GM12878 (cell line): ENCODE measurements at regions not wholly inside any gene's neighbourhood (a gene's known extent, or its start where the extent isn't known, plus 50 kb on each side); places are given as distances from the start of the nearest gene placed in this dataset.

Source experiments
- ATAC-seq: fragments of 200-7000 bp; cut with Tn5 transposase; 3 replicates; pipeline ENCODE4 v1.9.1; 2020; ENCODE audit warnings: mild to moderate bottlenecking, moderate library complexity
- BruUV-seq: library from RNA; stranded (reverse); fragments of 400-500 nt; replicated peaks from 2 replicates; lab custom pipeline; 2021; lab: Mats Ljungman, UMichigan
- CTCF ChIA-PET: fragments of 300-600 bp; sonication (Branson Sonifier 250); formaldehyde crosslinking; extraction: SDS; loops from one replicate; lab custom pipeline; 2021; ENCODE audit warnings: inconsistent platforms; lab: Yijun Ruan, JAX
- POLR2A ChIA-PET: fragments of 350-600 bp; formaldehyde crosslinking; extraction: SDS; loops from one replicate; lab custom pipeline; 2021; ENCODE audit warnings: inconsistent platforms; lab: Charles Lee
- RAD21 ChIA-PET: fragments of 300-600 bp; sonication (Branson Sonifier 250); formaldehyde crosslinking; loops from one replicate; lab custom pipeline; 2023; ENCODE audit warnings: antibody characterized with exemption; ENCODE audit not compliant: unreplicated experiment; lab: Charles Lee
- SMC1A ChIA-PET: fragments of 300-600 bp; sonication (Branson Sonifier 250); formaldehyde crosslinking; loops from one replicate; lab custom pipeline; 2023; ENCODE audit not compliant: unreplicated experiment, uncharacterized antibody; lab: Charles Lee
- DNase-seq: peaks from one replicate; pipeline ENCODE4 v3.0.0-alpha.2; 2011; ENCODE audit warnings: low read depth, low spot score
- FAIRE-seq: peaks from 3 replicates; lab custom pipeline; 2011; peaks lifted over from hg19 to GRCh38; lab: Jason Lieb, UNC
- H2AFZ ChIP-seq: 2 replicates; pipeline ENCODE4 v1.6.0; 2011; ENCODE audit warnings: low read depth, low read length, control low read depth; ENCODE audit not compliant: control insufficient read depth
- H3K27ac ChIP-seq: 2 replicates; pipeline ENCODE4 v1.5.1; 2011; ENCODE audit warnings: control low read depth; ENCODE audit not compliant: control insufficient read depth, insufficient read depth
- H3K27me3 ChIP-seq, 2 experiments: replicated peaks in 1 of 2; 2 replicates each; pipeline versions ENCODE4 v1.6.0 to v1.6.1; 2011; ENCODE audit warnings: low read length in 1 of 2; ENCODE audit not compliant: control insufficient read depth in 2 of 2, insufficient read depth in 2 of 2
- H3K36me3 ChIP-seq, 2 experiments: 2 replicates each; pipeline ENCODE4 v1.5.1; 2011; ENCODE audit warnings: low read length in 1 of 2; ENCODE audit not compliant: control insufficient read depth in 2 of 2, insufficient read depth in 2 of 2
- H3K4me1 ChIP-seq: 2 replicates; pipeline ENCODE4 v1.6.1; 2011; ENCODE audit warnings: mild to moderate bottlenecking, low read length, moderate library complexity, mixed read lengths; ENCODE audit not compliant: control insufficient read depth, insufficient read depth
- H3K4me2 ChIP-seq: 2 replicates; pipeline ENCODE4 v1.6.0; 2011; ENCODE audit warnings: control low read depth; ENCODE audit not compliant: control insufficient read depth, insufficient read depth
- H3K4me3 ChIP-seq: fragments of 200-600 bp; sonication (generic); 2 replicates; pipeline ENCODE4 v1.5.1; 2016
- H3K79me2 ChIP-seq: 2 replicates; pipeline ENCODE4 v1.6.0; 2011; ENCODE audit warnings: low read length; ENCODE audit not compliant: control insufficient read depth, insufficient read depth
- H3K9ac ChIP-seq: 2 replicates; pipeline ENCODE4 v1.8.0; 2011; ENCODE audit warnings: low read length, control low read depth, mixed read lengths; ENCODE audit not compliant: control insufficient read depth, insufficient read depth
- H3K9me3 ChIP-seq: replicated peaks from 3 replicates; pipeline ENCODE4 v1.5.1; 2011; ENCODE audit warnings: mild to moderate bottlenecking, low read length; ENCODE audit not compliant: control insufficient read depth, insufficient read depth
- H4K20me1 ChIP-seq: 2 replicates; pipeline ENCODE4 v1.6.0; 2011; ENCODE audit not compliant: control insufficient read depth, insufficient read depth
- EP300 ChIP-seq, 2 experiments: fragments of 150-350 bp in 1 of 2; IDR thresholded peaks; 2 replicates each; pipeline ENCODE4 v1.6.1; 2011 to 2012; ENCODE audit warnings: low read depth in 2 of 2, low read length in 2 of 2, borderline replicate concordance in 1 of 2, improper control_type of control experiment in 1 of 2, inconsistent platforms in 1 of 2; ENCODE audit not compliant: control insufficient read depth in 1 of 2
- IKZF1 ChIP-seq: fragments of 450-650 bp; conservative IDR thresholded peaks from 2 replicates; pipeline ENCODE4 v1.6.1; 2017; ENCODE audit warnings: antibody characterized with exemption, mild to moderate bottlenecking
- MEF2B ChIP-seq: fragments of 450-650 bp; IDR thresholded peaks from 2 replicates; pipeline ENCODE4 v1.6.1; 2018; ENCODE audit warnings: mild to moderate bottlenecking, moderate library complexity; ENCODE audit not compliant: partially characterized antibody, poor library complexity, severe bottlenecking
- SIN3A ChIP-seq: IDR thresholded peaks from 2 replicates; pipeline ENCODE4 v1.6.1; 2012; ENCODE audit warnings: low read depth, low read length, improper control_type of control experiment
- ZBED1 ChIP-seq: IDR thresholded peaks from 2 replicates; pipeline ENCODE4 v1.6.1; 2016; ENCODE audit warnings: borderline replicate concordance
- WGBS: methylation state at CpG from one replicate; pipeline ENCODE4 v1.1.6; 2016; ENCODE audit warnings: low lambda C conversion rate; ENCODE audit not compliant: insufficient replicate concordance, insufficient coverage; ENCODE audit errors: missing lambda C conversion rate; 5-methylcytosine and 5-hydroxymethylcytosine counted together
- in situ Hi-C: fragments of 300-500 bp; cut with MboI; formaldehyde crosslinking; loops from 9 replicates; pipeline ENCODE4 v1.14.3; 2018; ENCODE audit warnings: mixed read lengths
- intact Hi-C: fragments of 100-400 bp; cut with micrococcal nuclease; formaldehyde crosslinking; loops from one replicate; pipeline ENCODE4 v1.14.2; 2022; ENCODE audit not compliant: unreplicated experiment
- TF ChIP-seq, protein P1 (sequence below): fragments of 450-650 bp; IDR thresholded peaks from 2 replicates; pipeline ENCODE4 v1.6.1; 2016; ENCODE audit warnings: mild to moderate bottlenecking
- TF ChIP-seq, protein P2 (sequence below): fragments of 450-650 bp; formaldehyde crosslinking; IDR thresholded peaks from 2 replicates; pipeline ENCODE4 v1.5.0; 2022; ENCODE audit warnings: mild to moderate bottlenecking, missing genetic modification characterization
- TF ChIP-seq, protein P3 (sequence below): fragments of 450-650 bp; IDR thresholded peaks from 2 replicates; pipeline ENCODE4 v1.6.1; 2017; ENCODE audit warnings: low read depth, mild to moderate bottlenecking, moderate library complexity
- TF ChIP-seq, protein P4 (sequence below): fragments of 450-650 bp; IDR thresholded peaks from 2 replicates; pipeline ENCODE4 v1.6.1; 2017; ENCODE audit warnings: mild to moderate bottlenecking
- TF ChIP-seq, protein P5 (sequence below): IDR thresholded peaks from 2 replicates; pipeline ENCODE4 v1.6.1; 2012; ENCODE audit warnings: low read length, inconsistent platforms
- TF ChIP-seq, protein P6 (sequence below): fragments of 450-650 bp; IDR thresholded peaks from 2 replicates; pipeline ENCODE4 v1.6.1; 2014; ENCODE audit warnings: mild to moderate bottlenecking

DNA sequence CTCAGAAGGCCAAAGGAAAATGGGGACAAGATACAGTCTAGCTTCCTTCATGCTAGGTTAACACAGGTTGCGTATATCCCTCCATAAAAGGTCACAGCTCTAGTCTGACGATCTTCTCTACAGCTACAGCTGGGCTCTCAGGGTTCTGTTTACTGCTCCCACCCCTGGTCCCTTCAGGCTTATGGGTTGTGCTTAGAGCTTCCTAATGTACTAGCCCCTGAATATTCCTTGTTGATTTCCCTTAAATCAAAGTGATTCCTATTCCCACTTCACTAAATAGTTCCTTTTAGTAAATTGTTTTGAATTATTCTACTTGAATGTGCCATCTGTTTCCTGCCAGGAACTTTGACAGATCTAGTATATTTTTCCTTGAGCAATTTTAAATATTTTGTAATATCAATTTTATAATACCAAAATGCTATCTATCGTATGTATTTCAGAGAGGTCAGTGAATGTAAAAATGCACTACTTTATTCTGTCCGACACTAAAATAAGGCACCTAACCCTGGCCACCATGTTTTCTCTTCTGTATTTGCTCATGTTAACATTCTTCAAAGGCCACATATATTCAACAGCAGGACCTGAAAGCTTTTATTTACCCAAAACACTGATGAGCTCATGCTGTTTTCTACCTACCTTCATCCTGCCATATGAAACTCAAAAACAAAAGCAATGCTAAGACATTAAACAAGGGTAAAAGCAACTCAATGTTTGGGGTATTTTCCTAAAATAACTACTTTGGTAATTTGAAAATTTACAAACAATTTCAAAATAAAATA, 92.8 kb upstream of the TGFBR2 start:
- Histone ChIP-seq H2AFZ (no peak overlapping the region), H3K27me3 (no peaks in the 10 kb centered on the region; a peak in 1 of 4 replicates), H3K4me1 (no peaks in the 10 kb centered on the region), H3K4me2 (no peak overlapping the region), H3K79me2 (no peaks in the 10 kb centered on the region), H3K9ac (no peak overlapping the region), H3K36me3 (no peaks in the 10 kb centered on the region), H4K20me1 (no peaks in the 10 kb centered on the region), H3K27ac (no peak overlapping the region), H3K9me3 (no peaks in the 10 kb centered on the region), H3K4me3 (no peak overlapping the region)
- 74% methylated on average over 4 of the region's 4 CpGs for WGBS
- ChIA-PET POLR2A (no interaction called here), SMC1A (interaction anchor here (1.8 kb wide), 1 partner anchor 180 kb away, joined by 4 read pairs; no protein-coding TSS in a partner anchor), CTCF (no interaction called here), RAD21 (no interaction called here)
- in situ Hi-C loops: no loop called here
- intact Hi-C loops: no loop called here
- no peak for DNase-seq
- no TSS peak for BruUV-seq
- no peak for FAIRE-seq
- no peak for ATAC-seq
- TF ChIP-seq, protein P1, sequence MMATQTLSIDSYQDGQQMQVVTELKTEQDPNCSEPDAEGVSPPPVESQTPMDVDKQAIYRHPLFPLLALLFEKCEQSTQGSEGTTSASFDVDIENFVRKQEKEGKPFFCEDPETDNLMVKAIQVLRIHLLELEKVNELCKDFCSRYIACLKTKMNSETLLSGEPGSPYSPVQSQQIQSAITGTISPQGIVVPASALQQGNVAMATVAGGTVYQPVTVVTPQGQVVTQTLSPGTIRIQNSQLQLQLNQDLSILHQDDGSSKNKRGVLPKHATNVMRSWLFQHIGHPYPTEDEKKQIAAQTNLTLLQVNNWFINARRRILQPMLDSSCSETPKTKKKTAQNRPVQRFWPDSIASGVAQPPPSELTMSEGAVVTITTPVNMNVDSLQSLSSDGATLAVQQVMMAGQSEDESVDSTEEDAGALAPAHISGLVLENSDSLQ: no peak
- TF ChIP-seq MEF2B: no peak
- no peak for TF ChIP-seq SIN3A
- TF ChIP-seq, protein P2, sequence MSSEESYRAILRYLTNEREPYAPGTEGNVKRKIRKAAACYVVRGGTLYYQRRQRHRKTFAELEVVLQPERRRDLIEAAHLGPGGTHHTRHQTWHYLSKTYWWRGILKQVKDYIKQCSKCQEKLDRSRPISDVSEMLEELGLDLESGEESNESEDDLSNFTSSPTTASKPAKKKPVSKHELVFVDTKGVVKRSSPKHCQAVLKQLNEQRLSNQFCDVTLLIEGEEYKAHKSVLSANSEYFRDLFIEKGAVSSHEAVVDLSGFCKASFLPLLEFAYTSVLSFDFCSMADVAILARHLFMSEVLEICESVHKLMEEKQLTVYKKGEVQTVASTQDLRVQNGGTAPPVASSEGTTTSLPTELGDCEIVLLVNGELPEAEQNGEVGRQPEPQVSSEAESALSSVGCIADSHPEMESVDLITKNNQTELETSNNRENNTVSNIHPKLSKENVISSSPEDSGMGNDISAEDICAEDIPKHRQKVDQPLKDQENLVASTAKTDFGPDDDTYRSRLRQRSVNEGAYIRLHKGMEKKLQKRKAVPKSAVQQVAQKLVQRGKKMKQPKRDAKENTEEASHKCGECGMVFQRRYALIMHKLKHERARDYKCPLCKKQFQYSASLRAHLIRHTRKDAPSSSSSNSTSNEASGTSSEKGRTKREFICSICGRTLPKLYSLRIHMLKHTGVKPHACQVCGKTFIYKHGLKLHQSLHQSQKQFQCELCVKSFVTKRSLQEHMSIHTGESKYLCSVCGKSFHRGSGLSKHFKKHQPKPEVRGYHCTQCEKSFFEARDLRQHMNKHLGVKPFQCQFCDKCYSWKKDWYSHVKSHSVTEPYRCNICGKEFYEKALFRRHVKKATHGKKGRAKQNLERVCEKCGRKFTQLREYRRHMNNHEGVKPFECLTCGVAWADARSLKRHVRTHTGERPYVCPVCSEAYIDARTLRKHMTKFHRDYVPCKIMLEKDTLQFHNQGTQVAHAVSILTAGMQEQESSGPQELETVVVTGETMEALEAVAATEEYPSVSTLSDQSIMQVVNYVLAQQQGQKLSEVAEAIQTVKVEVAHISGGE (CRISPR knock-in tag): no peak
- TF ChIP-seq, protein P3, sequence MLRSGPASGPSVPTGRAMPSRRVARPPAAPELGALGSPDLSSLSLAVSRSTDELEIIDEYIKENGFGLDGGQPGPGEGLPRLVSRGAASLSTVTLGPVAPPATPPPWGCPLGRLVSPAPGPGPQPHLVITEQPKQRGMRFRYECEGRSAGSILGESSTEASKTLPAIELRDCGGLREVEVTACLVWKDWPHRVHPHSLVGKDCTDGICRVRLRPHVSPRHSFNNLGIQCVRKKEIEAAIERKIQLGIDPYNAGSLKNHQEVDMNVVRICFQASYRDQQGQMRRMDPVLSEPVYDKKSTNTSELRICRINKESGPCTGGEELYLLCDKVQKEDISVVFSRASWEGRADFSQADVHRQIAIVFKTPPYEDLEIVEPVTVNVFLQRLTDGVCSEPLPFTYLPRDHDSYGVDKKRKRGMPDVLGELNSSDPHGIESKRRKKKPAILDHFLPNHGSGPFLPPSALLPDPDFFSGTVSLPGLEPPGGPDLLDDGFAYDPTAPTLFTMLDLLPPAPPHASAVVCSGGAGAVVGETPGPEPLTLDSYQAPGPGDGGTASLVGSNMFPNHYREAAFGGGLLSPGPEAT: no peak
- TF ChIP-seq, protein P4, sequence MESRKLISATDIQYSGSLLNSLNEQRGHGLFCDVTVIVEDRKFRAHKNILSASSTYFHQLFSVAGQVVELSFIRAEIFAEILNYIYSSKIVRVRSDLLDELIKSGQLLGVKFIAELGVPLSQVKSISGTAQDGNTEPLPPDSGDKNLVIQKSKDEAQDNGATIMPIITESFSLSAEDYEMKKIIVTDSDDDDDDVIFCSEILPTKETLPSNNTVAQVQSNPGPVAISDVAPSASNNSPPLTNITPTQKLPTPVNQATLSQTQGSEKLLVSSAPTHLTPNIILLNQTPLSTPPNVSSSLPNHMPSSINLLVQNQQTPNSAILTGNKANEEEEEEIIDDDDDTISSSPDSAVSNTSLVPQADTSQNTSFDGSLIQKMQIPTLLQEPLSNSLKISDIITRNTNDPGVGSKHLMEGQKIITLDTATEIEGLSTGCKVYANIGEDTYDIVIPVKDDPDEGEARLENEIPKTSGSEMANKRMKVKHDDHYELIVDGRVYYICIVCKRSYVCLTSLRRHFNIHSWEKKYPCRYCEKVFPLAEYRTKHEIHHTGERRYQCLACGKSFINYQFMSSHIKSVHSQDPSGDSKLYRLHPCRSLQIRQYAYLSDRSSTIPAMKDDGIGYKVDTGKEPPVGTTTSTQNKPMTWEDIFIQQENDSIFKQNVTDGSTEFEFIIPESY: no peak
- TF ChIP-seq, protein P5, sequence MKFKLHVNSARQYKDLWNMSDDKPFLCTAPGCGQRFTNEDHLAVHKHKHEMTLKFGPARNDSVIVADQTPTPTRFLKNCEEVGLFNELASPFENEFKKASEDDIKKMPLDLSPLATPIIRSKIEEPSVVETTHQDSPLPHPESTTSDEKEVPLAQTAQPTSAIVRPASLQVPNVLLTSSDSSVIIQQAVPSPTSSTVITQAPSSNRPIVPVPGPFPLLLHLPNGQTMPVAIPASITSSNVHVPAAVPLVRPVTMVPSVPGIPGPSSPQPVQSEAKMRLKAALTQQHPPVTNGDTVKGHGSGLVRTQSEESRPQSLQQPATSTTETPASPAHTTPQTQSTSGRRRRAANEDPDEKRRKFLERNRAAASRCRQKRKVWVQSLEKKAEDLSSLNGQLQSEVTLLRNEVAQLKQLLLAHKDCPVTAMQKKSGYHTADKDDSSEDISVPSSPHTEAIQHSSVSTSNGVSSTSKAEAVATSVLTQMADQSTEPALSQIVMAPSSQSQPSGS: no peak
- TF ChIP-seq, protein P6, sequence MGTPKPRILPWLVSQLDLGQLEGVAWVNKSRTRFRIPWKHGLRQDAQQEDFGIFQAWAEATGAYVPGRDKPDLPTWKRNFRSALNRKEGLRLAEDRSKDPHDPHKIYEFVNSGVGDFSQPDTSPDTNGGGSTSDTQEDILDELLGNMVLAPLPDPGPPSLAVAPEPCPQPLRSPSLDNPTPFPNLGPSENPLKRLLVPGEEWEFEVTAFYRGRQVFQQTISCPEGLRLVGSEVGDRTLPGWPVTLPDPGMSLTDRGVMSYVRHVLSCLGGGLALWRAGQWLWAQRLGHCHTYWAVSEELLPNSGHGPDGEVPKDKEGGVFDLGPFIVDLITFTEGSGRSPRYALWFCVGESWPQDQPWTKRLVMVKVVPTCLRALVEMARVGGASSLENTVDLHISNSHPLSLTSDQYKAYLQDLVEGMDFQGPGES: no peak
- no peak for TF ChIP-seq IKZF1
- TF ChIP-seq EP300 (IDR thresholded peaks at IDR 0.05; ENCODE audit: borderline replicate concordance in 1 of 2, control insufficient read depth in 1 of 2, low read depth in 2 of 2, low read length in 2 of 2): no peak
- no peak for TF ChIP-seq ZBED1
